ENCODE measurements at regions not wholly inside any gene's neighbourhood (a gene's known extent, or its start where the extent isn't known, plus 50 kb on each side); places are given as distances from the start of the nearest gene placed in this dataset.

DNA sequence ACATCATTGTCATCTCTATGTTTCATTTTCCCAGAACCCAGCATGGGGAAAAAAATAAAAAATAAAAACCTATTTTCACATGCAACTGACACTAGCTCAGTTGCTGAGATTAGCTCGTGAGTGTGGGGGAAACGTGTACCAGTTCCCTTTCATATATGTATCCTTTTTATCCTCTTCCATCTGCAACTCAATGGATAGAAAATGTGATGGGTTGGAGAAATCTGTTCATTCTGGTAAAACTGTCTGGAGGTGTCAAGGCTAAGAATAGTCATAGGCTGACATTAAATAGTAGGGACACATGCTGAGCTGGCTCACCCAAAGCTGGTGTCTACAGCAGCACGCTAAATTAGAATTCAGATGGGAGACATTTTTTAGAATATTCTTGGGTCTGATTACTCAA is 519.3 kb downstream of the ELAVL2 start:
- TF ChIP-seq ZFP69B (tag by site-specific recombination; IDR thresholded peaks at IDR 0.05): no peak
- TF ChIP-seq, protein P1, sequence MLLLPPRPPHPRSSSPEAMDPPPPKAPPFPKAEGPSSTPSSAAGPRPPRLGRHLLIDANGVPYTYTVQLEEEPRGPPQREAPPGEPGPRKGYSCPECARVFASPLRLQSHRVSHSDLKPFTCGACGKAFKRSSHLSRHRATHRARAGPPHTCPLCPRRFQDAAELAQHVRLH (tag by site-specific recombination; IDR thresholded peaks at IDR 0.05): no peak
- no peak for TF ChIP-seq ZNF664 (tag by site-specific recombination; IDR thresholded peaks at IDR 0.05)
- TF ChIP-seq, protein P2, sequence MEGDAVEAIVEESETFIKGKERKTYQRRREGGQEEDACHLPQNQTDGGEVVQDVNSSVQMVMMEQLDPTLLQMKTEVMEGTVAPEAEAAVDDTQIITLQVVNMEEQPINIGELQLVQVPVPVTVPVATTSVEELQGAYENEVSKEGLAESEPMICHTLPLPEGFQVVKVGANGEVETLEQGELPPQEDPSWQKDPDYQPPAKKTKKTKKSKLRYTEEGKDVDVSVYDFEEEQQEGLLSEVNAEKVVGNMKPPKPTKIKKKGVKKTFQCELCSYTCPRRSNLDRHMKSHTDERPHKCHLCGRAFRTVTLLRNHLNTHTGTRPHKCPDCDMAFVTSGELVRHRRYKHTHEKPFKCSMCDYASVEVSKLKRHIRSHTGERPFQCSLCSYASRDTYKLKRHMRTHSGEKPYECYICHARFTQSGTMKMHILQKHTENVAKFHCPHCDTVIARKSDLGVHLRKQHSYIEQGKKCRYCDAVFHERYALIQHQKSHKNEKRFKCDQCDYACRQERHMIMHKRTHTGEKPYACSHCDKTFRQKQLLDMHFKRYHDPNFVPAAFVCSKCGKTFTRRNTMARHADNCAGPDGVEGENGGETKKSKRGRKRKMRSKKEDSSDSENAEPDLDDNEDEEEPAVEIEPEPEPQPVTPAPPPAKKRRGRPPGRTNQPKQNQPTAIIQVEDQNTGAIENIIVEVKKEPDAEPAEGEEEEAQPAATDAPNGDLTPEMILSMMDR (tag by site-specific recombination; IDR thresholded peaks at IDR 0.05): no peak
- no peak for TF ChIP-seq SETDB1 (IDR thresholded peaks at IDR 0.05; ENCODE audit: insufficient read length, low read length)
